Mesenchymal stem cell (in vitro differentiated cells and primary cell): ENCODE measurements at regions not wholly inside any gene's neighbourhood (a gene's known extent, or its start where the extent isn't known, plus 50 kb on each side); places are given as distances from the start of the nearest gene placed in this dataset.

ENCODE experiments used
- DNase-seq: peaks from one replicate; pipeline ENCODE4 v3.0.0-alpha.2; 2013
- H2AFZ ChIP-seq: one replicate; pipeline ENCODE4 v1.6.1; 2013; ENCODE audit warnings: low read depth, mild to moderate bottlenecking, control low read depth, inconsistent platforms, low read length, moderate library complexity
- H2AK5ac ChIP-seq: 2 replicates; pipeline ENCODE4 v1.6.1; 2013; ENCODE audit warnings: low read length, moderate library complexity, mild to moderate bottlenecking, inconsistent platforms; ENCODE audit not compliant: severe bottlenecking
- H2BK120ac ChIP-seq: one replicate; pipeline ENCODE4 v1.6.1; 2013; ENCODE audit warnings: low read depth, mild to moderate bottlenecking, inconsistent platforms, low read length, moderate library complexity
- H2BK12ac ChIP-seq, 2 experiments: one replicate each; pipeline ENCODE4 v1.6.1; 2013; ENCODE audit warnings: inconsistent platforms in 2 of 2, low read length in 2 of 2, mild to moderate bottlenecking in 2 of 2, moderate library complexity in 2 of 2, control low read depth in 1 of 2
- H2BK15ac ChIP-seq: one replicate; pipeline ENCODE4 v1.6.1; 2013; ENCODE audit warnings: mild to moderate bottlenecking, low read depth, inconsistent platforms; ENCODE audit not compliant: poor library complexity, severe bottlenecking
- H2BK5ac ChIP-seq: 2 replicates; pipeline ENCODE4 v1.6.1; 2013; ENCODE audit warnings: low read depth, mild to moderate bottlenecking, low read length, control low read depth, inconsistent platforms; ENCODE audit not compliant: poor library complexity, severe bottlenecking
- H3K14ac ChIP-seq, 2 experiments: one replicate each; pipeline ENCODE4 v1.6.1; 2013; ENCODE audit warnings: inconsistent platforms in 2 of 2, low read length in 2 of 2, control low read depth in 1 of 2, mild to moderate bottlenecking in 1 of 2, moderate library complexity in 1 of 2
- H3K18ac ChIP-seq, 2 experiments: one replicate each; pipeline ENCODE4 v1.6.1; 2013; ENCODE audit warnings: inconsistent platforms in 2 of 2, low read length in 2 of 2, control low read depth in 1 of 2, low read depth in 1 of 2, mild to moderate bottlenecking in 1 of 2
- H3K23ac ChIP-seq, 2 experiments: one replicate each; pipeline ENCODE4 v1.6.1; 2013; ENCODE audit warnings: inconsistent platforms in 2 of 2, low read length in 2 of 2, mild to moderate bottlenecking in 2 of 2, moderate library complexity in 2 of 2, control low read depth in 1 of 2
- H3K27ac ChIP-seq: 2 replicates; pipeline ENCODE4 v1.5.1; 2013; ENCODE audit warnings: mild to moderate bottlenecking, moderate library complexity, low read length, control low read depth, inconsistent platforms; ENCODE audit not compliant: poor library complexity, severe bottlenecking
- H3K27me3 ChIP-seq, 2 experiments: 2 replicates each; pipeline versions ENCODE4 v1.6.1 to v1.7.0; 2013; ENCODE audit warnings: low read length in 2 of 2, mild to moderate bottlenecking in 2 of 2, moderate library complexity in 2 of 2, control low read depth in 1 of 2, inconsistent platforms in 1 of 2; ENCODE audit not compliant: control insufficient read depth in 1 of 2, insufficient read depth in 1 of 2
- H3K36me3 ChIP-seq, 2 experiments: 2 replicates each; pipeline versions ENCODE4 v1.6.1 to v1.7.0; 2013; ENCODE audit warnings: low read length in 2 of 2, control low read depth in 1 of 2, inconsistent platforms in 1 of 2, low read depth in 1 of 2, mild to moderate bottlenecking in 1 of 2; ENCODE audit not compliant: insufficient read depth in 2 of 2, control insufficient read depth in 1 of 2
- H3K4ac ChIP-seq, 2 experiments: one replicate each; pipeline ENCODE4 v1.6.1; 2013; ENCODE audit warnings: inconsistent platforms in 2 of 2, low read length in 2 of 2, mild to moderate bottlenecking in 2 of 2, moderate library complexity in 2 of 2, control low read depth in 1 of 2, low read depth in 1 of 2
- H3K4me1 ChIP-seq: 2 replicates; pipeline ENCODE4 v1.6.1; 2013; ENCODE audit warnings: low read depth, low read length, control low read depth; ENCODE audit not compliant: control insufficient read depth, insufficient read depth
- H3K4me2 ChIP-seq: 2 replicates; pipeline ENCODE4 v1.6.1; 2013; ENCODE audit warnings: low read length, mild to moderate bottlenecking, inconsistent platforms; ENCODE audit not compliant: poor library complexity, severe bottlenecking
- H3K4me3 ChIP-seq, 2 experiments: 2 replicates each; pipeline versions ENCODE4 v1.5.1 to v1.7.0; 2013; ENCODE audit warnings: low read length in 2 of 2, mild to moderate bottlenecking in 2 of 2, control low read depth in 1 of 2, low read depth in 1 of 2; ENCODE audit not compliant: insufficient read depth in 1 of 2
- H3K79me1 ChIP-seq: replicated peaks from 2 replicates; pipeline ENCODE4 v1.6.1; 2013; ENCODE audit warnings: mild to moderate bottlenecking, control low read depth, low read length, inconsistent platforms; ENCODE audit not compliant: poor library complexity, severe bottlenecking
- H3K9ac ChIP-seq: 2 replicates; pipeline ENCODE4 v1.7.0; 2013; ENCODE audit warnings: mild to moderate bottlenecking, low read length, moderate library complexity
- H3K9me3 ChIP-seq: 2 replicates; pipeline ENCODE4 v1.7.0; 2013; ENCODE audit warnings: mild to moderate bottlenecking, low read length; ENCODE audit not compliant: control insufficient read depth
- H4K8ac ChIP-seq: one replicate; pipeline ENCODE4 v1.6.1; 2013; ENCODE audit warnings: inconsistent platforms, mild to moderate bottlenecking, low read length, moderate library complexity
- H4K91ac ChIP-seq: one replicate; pipeline ENCODE4 v1.6.1; 2013; ENCODE audit warnings: mild to moderate bottlenecking, low read length, inconsistent platforms
- WGBS: methylation state at CpG from one replicate; pipeline ENCODE4 v1.1.7; 2013; ENCODE audit warnings: mixed read lengths; 5-methylcytosine and 5-hydroxymethylcytosine counted together

DNA sequence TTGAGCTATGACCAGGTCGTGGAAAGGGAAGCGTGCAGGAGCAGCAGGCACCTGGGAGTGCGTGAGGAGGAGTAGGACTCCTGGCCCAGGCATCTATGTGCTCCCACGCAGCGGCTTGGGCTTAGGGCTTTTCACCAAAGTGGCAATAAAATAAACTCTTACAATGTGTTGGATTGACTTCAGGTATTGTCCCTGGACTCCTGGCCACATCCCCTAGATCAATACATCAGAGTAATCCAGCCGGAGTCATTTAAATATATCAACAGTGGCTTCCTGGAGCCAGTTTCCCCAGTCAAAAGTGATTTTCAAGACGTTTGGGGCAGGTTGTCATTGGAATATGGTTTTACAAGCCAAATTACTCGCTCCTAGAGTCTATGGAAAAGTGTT is 344.4 kb downstream of the WDR11 start:
- no peak overlapping the region for H4K8ac ChIP-seq
- H3K4me2 ChIP-seq: no peak overlapping the region
- no peak overlapping the region for H2BK12ac ChIP-seq
- no peak overlapping the region for H3K27ac ChIP-seq
- no peak overlapping the region for H3K4ac ChIP-seq
- no peaks in the 10 kb centered on the region for H3K79me1 ChIP-seq
- no peak overlapping the region for H3K14ac ChIP-seq
- no peak overlapping the region for H2BK15ac ChIP-seq
- no peak overlapping the region for H2BK120ac ChIP-seq
- no peaks in the 10 kb centered on the region for H3K36me3 ChIP-seq
- no peak overlapping the region for H3K4me3 ChIP-seq
- H2AFZ ChIP-seq: no peak overlapping the region
- no peak overlapping the region for H3K18ac ChIP-seq
- H2AK5ac ChIP-seq: no peak overlapping the region
- no peak overlapping the region for H3K23ac ChIP-seq
- H4K91ac ChIP-seq: no peak overlapping the region
- WGBS: 69% methylated on average over 6 of the region's 8 CpGs
- no peak overlapping the region for H3K9ac ChIP-seq
- no peaks in the 10 kb centered on the region for H3K9me3 ChIP-seq
- DNase-seq: no peak
- no peaks in the 10 kb centered on the region for H3K27me3 ChIP-seq
- H2BK5ac ChIP-seq: no peak overlapping the region
- no peaks in the 10 kb centered on the region for H3K4me1 ChIP-seq

DNA sequence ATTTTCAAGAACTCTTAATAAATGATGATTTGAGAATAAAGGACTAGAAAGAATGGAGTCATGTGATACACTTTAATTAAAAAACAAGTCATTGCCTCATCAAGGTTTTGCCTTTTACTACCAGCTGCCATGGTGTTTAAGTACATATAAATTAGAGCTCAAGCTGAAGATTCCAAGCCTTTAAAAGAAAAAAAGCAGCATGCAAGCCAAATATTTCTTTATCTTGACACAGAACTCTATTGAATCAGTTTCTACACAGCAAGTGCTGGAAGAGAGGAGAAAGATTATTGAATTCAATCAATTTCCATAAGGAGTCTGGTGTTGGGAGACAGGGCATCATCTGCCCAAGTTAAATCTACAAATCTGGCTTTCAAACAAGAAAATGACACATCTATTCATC is 347.9 kb downstream of the WDR11 start:
- Histone ChIP-seq H3K23ac (no peak overlapping the region), H4K8ac (no peak overlapping the region), H2BK12ac (no peak overlapping the region), H3K36me3 (no peaks in the 10 kb centered on the region), H3K27me3 (no peaks in the 10 kb centered on the region), H3K9ac (no peak overlapping the region), H3K79me1 (no peaks in the 10 kb centered on the region), H4K91ac (no peak overlapping the region), H3K18ac (no peak overlapping the region), H3K4me1 (no peaks in the 10 kb centered on the region), H2BK5ac (no peak overlapping the region), H2AFZ (no peak overlapping the region), H2BK120ac (no peak overlapping the region), H3K4me2 (no peak overlapping the region), H3K4me3 (no peak overlapping the region), H2BK15ac (no peak overlapping the region), H3K4ac (no peak overlapping the region), H3K27ac (no peak overlapping the region), H3K14ac (no peak overlapping the region), H2AK5ac (no peak overlapping the region), H3K9me3 (no peaks in the 10 kb centered on the region)
- no peak for DNase-seq

DNA sequence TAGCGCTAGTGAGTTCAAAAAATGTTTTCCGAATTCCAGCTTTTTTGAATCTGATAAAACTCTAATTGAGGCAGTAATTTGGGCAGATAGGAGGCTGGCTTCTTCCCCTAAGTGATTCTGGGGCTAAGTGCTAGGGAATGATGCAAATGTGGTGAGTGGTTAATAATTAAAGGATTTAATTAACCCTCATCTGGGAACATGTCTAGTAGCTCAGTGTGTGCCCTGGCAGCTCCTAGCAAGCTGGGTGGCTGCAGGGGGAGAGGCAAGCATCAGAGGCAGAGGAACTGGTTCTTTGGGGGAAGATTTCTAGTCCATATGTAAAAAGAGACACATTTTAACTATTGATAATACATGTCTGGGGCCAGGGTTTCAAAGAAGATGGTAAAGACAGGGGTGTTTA is 354.5 kb downstream of the WDR11 start:
- no peak overlapping the region for H3K18ac ChIP-seq
- H3K14ac ChIP-seq: no peak overlapping the region
- H3K4ac ChIP-seq: no peak overlapping the region
- no peak overlapping the region for H3K4me3 ChIP-seq
- no peaks in the 10 kb centered on the region for H3K27me3 ChIP-seq
- H2AFZ ChIP-seq: no peak overlapping the region
- no peaks in the 10 kb centered on the region for H3K9me3 ChIP-seq
- H2BK12ac ChIP-seq: no peak overlapping the region
- H3K4me1 ChIP-seq: no peaks in the 10 kb centered on the region
- H3K4me2 ChIP-seq: no peak overlapping the region
- 90% methylated on average over 2 of the region's 2 CpGs for WGBS
- no peak overlapping the region for H4K8ac ChIP-seq
- H2AK5ac ChIP-seq: no peak overlapping the region
- H3K27ac ChIP-seq: no peak overlapping the region
- no peaks in the 10 kb centered on the region for H3K79me1 ChIP-seq
- no peak overlapping the region for H2BK15ac ChIP-seq
- H4K91ac ChIP-seq: no peak overlapping the region
- DNase-seq: no peak
- H3K23ac ChIP-seq: no peak overlapping the region
- no peaks in the 10 kb centered on the region for H3K36me3 ChIP-seq
- H2BK5ac ChIP-seq: no peak overlapping the region
- H3K9ac ChIP-seq: no peak overlapping the region
- H2BK120ac ChIP-seq: no peak overlapping the region

DNA sequence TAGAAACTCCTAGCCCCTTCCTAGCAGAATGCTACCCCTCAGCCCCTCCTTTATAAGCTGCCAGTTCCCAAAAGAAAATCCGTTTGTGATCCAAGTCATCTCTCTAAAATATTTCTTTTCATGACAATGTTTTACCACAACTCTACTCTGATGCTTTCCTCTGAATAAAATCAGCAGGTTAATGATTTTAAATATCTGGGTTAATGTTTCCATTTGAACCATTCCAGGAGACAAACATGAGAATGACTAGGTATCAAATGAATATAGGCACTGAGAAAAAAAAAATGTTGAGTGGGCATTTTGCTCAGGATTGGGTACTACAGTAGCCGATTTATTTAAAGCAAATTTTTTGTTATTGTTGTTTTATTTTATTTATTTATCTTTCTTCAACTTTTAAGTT is 360.3 kb downstream of the WDR11 start:
- H2AK5ac ChIP-seq: no peak overlapping the region
- no peaks in the 10 kb centered on the region for H3K9me3 ChIP-seq
- DNase-seq: no peak
- no peak overlapping the region for H4K8ac ChIP-seq
- H4K91ac ChIP-seq: no peak overlapping the region
- H3K79me1 ChIP-seq: no peaks in the 10 kb centered on the region
- no peak overlapping the region for H2BK120ac ChIP-seq
- no peak overlapping the region for H3K9ac ChIP-seq
- H3K4me3 ChIP-seq: no peak overlapping the region
- H2BK15ac ChIP-seq: no peak overlapping the region
- no peak overlapping the region for H3K23ac ChIP-seq
- no peak overlapping the region for H3K18ac ChIP-seq
- no peak overlapping the region for H3K27ac ChIP-seq
- H3K14ac ChIP-seq: no peak overlapping the region
- H3K4ac ChIP-seq: no peak overlapping the region
- no peaks in the 10 kb centered on the region for H3K4me1 ChIP-seq
- no peaks in the 10 kb centered on the region for H3K27me3 ChIP-seq
- no peak overlapping the region for H2BK5ac ChIP-seq
- no peak overlapping the region for H2AFZ ChIP-seq
- 33% methylated on average over 1 of the region's 2 CpGs for WGBS
- no peak overlapping the region for H3K4me2 ChIP-seq
- H2BK12ac ChIP-seq: no peak overlapping the region
- H3K36me3 ChIP-seq: no peaks in the 10 kb centered on the region
